ENCODE measurements at regions not wholly inside any gene's neighbourhood (a gene's known extent, or its start where the extent isn't known, plus 50 kb on each side); places are given as distances from the start of the nearest gene placed in this dataset.

DNA sequence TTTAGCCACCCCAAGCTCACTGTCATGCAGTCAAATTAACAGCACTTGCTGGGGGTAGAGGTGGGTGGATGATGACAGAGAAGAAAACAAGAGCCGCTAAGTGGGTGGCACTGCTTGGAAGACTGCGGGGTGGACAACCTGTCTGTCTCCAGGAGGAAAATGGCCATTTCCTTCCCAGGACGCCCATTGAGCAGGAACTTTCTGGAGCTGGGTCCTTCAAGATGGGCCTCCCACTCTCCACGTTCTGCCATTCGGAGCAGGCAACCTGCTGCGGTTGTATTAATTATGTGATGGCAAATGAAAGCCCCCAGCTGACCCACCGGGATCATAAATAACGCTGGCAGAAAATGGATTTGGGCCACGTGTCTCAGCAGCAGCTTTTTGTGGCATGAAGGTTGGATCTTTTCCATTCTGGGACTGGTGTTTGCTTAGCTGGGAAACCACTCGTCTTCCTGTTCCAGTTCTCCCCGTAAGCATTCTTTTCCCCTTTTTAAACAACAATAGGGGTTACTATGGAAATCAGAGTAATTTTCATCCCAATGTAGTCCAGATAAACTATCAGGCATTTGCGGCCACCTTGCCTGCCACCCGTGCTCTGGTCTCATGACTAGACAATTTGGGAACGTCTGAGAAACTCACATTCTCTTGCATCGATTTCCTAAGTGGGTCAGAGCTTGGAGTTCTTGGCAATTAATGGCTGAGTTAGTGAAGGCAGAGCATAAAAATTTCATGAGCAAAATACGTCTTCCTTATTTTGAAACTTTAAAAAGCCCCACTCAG, 215.5 kb downstream of the ANKRD60 start:
- intact Hi-C loops (cut with micrococcal nuclease; ENCODE audit: unreplicated experiment) = no loop called here
- ChIA-PET POLR2A (no interaction called here), CTCF (interaction anchor here (0.7 kb wide), 1 partner anchor 391 kb away, joined by 3 read pairs; no protein-coding TSS in a partner anchor)
- no TSS peak for BruUV-seq (replicated peaks)
- H3K36me3 Mint-ChIP-seq (ENCODE audit: insufficient read depth, unreplicated experiment) = no peaks in the 10 kb centered on the region
- no peaks in the 10 kb centered on the region for H3K4me1 ChIP-seq
- no peaks in the 10 kb centered on the region for H3K4me1 Mint-ChIP-seq (ENCODE audit: low read depth, unreplicated experiment)
- H3K27me3 Mint-ChIP-seq (ENCODE audit: insufficient read depth, unreplicated experiment) = peaks cover 26% of the 10 kb centered on the region
- no peaks in the 10 kb centered on the region for H3K27me3 ChIP-seq (replicated peaks; ENCODE audit: control insufficient read depth, insufficient read depth, low read length)
- H3K4me3 Mint-ChIP-seq (ENCODE audit: unreplicated experiment) = no peak overlapping the region
- no peaks in the 10 kb centered on the region for H3K36me3 ChIP-seq (ENCODE audit: control insufficient read depth, insufficient read depth, low read length)
- H3K4me3 ChIP-seq (ENCODE audit: low read depth, low read length) = no peak overlapping the region
- H3K9me3 Mint-ChIP-seq (ENCODE audit: unreplicated experiment) = peaks cover 10% of the 10 kb centered on the region
- H3K9me3 ChIP-seq = no peaks in the 10 kb centered on the region
- no peak overlapping the region for H3K27ac Mint-ChIP-seq (ENCODE audit: unreplicated experiment)
- TF ChIP-seq CTCF (IDR thresholded peaks at IDR 0.05; ENCODE audit: insufficient read depth in 1 of 2, low read depth in 1 of 2, low read length in 1 of 2, severe bottlenecking in 1 of 2, unreplicated experiment in 1 of 2) = no peak
- DNase-seq = peak in 1 of 2 experiments; percentile 27

DNA sequence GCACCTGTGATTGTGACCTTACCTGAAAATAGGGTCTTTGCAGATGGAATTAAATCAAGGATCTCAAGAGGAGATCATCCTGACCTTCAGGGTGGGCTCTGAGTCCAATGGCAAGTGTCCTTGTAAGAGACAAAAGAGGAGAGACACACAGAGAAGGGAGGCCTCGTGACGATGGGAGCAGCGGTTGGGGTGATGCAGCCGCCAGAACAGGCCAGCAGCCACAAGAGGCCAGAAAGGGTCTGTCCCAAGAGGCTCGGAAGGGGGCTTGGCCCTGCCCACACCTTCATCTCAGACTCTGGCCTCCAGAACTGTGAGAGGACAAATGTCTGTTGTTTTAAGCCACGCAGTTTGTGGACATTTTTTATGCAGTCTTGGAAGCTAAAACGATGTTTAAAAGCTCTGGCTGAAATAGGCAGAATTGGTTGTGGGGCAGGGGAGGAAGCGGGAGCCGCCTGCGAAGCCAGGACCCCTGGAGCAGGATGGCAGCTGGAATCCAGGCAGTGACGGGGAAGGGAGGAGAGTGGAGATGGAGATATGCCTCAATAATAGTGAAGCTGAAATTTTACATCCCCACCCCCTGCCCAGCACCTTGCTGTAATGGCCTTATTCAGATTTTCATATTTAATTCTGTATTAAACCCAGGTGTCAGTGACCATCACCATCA, 216.4 kb downstream of the ANKRD60 start:
- Mint-ChIP-seq H3K27me3 (ENCODE audit: insufficient read depth, unreplicated experiment) (peaks cover 24% of the 10 kb centered on the region), H3K4me1 (ENCODE audit: low read depth, unreplicated experiment) (no peaks in the 10 kb centered on the region), H3K36me3 (ENCODE audit: insufficient read depth, unreplicated experiment) (no peaks in the 10 kb centered on the region), H3K4me3 (ENCODE audit: unreplicated experiment) (no peak overlapping the region), H3K27ac (ENCODE audit: unreplicated experiment) (no peak overlapping the region), H3K9me3 (ENCODE audit: unreplicated experiment) (peaks cover 10% of the 10 kb centered on the region)
- intact Hi-C loops (cut with micrococcal nuclease; ENCODE audit: unreplicated experiment) = no loop called here
- no TSS peak for BruUV-seq (replicated peaks)
- no peaks in the 10 kb centered on the region for H3K4me1 ChIP-seq
- ChIA-PET POLR2A (no interaction called here), CTCF (no interaction called here)
- H3K4me3 ChIP-seq (ENCODE audit: low read depth, low read length) = no peak overlapping the region
- no peaks in the 10 kb centered on the region for H3K9me3 ChIP-seq
- H3K27me3 ChIP-seq (replicated peaks; ENCODE audit: control insufficient read depth, insufficient read depth, low read length) = no peaks in the 10 kb centered on the region
- no peaks in the 10 kb centered on the region for H3K36me3 ChIP-seq (ENCODE audit: control insufficient read depth, insufficient read depth, low read length)
- peak in 1 of 2 experiments; percentile 30 for DNase-seq
- no peak for TF ChIP-seq CTCF (IDR thresholded peaks at IDR 0.05; ENCODE audit: insufficient read depth in 1 of 2, low read depth in 1 of 2, low read length in 1 of 2, severe bottlenecking in 1 of 2, unreplicated experiment in 1 of 2)

GRCh38 chr20:58011106-58011946, 217.1 kb downstream of the ANKRD60 start:
- TF ChIP-seq CTCF (IDR thresholded peaks at IDR 0.05; ENCODE audit: insufficient read depth in 1 of 2, low read depth in 1 of 2, low read length in 1 of 2, severe bottlenecking in 1 of 2, unreplicated experiment in 1 of 2) = no peak
- Mint-ChIP-seq H3K4me3 (ENCODE audit: unreplicated experiment) (no peak overlapping the region), H3K27ac (ENCODE audit: unreplicated experiment) (no peak overlapping the region), H3K4me1 (ENCODE audit: low read depth, unreplicated experiment) (no peaks in the 10 kb centered on the region), H3K36me3 (ENCODE audit: insufficient read depth, unreplicated experiment) (no peaks in the 10 kb centered on the region), H3K9me3 (ENCODE audit: unreplicated experiment) (peaks cover 10% of the 10 kb centered on the region), H3K27me3 (ENCODE audit: insufficient read depth, unreplicated experiment) (peaks cover 22% of the 10 kb centered on the region)
- CTCF ChIA-PET = no interaction called here
- no peaks in the 10 kb centered on the region for H3K9me3 ChIP-seq
- H3K27me3 ChIP-seq (replicated peaks; ENCODE audit: control insufficient read depth, insufficient read depth, low read length) = no peaks in the 10 kb centered on the region
- POLR2A ChIA-PET = no interaction called here
- no peaks in the 10 kb centered on the region for H3K36me3 ChIP-seq (ENCODE audit: control insufficient read depth, insufficient read depth, low read length)
- no peaks in the 10 kb centered on the region for H3K4me1 ChIP-seq
- no peak overlapping the region for H3K4me3 ChIP-seq (ENCODE audit: low read depth, low read length)
- BruUV-seq (replicated peaks) = no TSS peak
- DNase-seq = peak in 1 of 2 experiments; percentile 26
- intact Hi-C loops (cut with micrococcal nuclease; ENCODE audit: unreplicated experiment) = no loop called here
